ENCODE measurements at regions not wholly inside any gene's neighbourhood (a gene's known extent, or its start where the extent isn't known, plus 50 kb on each side); places are given as distances from the start of the nearest gene placed in this dataset.
A peak's percentile ranks its signal among the peaks of the same experiment; 100 is the strongest.

DNA sequence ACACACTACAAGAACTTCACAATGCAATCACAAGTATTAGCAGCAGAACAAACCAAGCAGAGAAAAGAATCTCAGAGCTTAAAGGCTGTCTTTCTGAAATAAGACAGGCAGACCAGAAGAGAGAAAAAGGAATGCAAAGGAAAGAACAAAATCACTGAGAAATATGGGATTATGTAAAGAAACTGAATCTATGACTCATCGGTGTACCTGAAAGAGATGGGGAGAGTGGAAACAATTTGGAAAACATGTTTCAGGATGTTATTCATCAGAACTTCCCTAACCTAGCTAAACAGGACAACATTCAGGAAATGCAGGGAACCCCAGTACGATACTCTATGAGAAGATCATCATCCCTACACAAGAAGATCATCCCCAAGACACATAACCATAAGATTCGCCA lies 499.0 kb upstream of the CHAC2 start:
- CTCF ChIA-PET = interaction anchor here (0.5 to 0.7 kb wide), 2 partner anchors 23 to 195 kb away, joined by 3 read pairs; no protein-coding TSS in a partner anchor
- TF ChIP-seq, protein P1, sequence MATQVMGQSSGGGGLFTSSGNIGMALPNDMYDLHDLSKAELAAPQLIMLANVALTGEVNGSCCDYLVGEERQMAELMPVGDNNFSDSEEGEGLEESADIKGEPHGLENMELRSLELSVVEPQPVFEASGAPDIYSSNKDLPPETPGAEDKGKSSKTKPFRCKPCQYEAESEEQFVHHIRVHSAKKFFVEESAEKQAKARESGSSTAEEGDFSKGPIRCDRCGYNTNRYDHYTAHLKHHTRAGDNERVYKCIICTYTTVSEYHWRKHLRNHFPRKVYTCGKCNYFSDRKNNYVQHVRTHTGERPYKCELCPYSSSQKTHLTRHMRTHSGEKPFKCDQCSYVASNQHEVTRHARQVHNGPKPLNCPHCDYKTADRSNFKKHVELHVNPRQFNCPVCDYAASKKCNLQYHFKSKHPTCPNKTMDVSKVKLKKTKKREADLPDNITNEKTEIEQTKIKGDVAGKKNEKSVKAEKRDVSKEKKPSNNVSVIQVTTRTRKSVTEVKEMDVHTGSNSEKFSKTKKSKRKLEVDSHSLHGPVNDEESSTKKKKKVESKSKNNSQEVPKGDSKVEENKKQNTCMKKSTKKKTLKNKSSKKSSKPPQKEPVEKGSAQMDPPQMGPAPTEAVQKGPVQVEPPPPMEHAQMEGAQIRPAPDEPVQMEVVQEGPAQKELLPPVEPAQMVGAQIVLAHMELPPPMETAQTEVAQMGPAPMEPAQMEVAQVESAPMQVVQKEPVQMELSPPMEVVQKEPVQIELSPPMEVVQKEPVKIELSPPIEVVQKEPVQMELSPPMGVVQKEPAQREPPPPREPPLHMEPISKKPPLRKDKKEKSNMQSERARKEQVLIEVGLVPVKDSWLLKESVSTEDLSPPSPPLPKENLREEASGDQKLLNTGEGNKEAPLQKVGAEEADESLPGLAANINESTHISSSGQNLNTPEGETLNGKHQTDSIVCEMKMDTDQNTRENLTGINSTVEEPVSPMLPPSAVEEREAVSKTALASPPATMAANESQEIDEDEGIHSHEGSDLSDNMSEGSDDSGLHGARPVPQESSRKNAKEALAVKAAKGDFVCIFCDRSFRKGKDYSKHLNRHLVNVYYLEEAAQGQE (IDR thresholded peaks at IDR 0.05) = no peak
- TF ChIP-seq TFCP2L1 (CRISPR knock-in tag; IDR thresholded peaks at IDR 0.05) (no peak), CBX8 (IDR thresholded peaks at IDR 0.05) (no peak), BCL3 (IDR thresholded peaks at IDR 0.05) (no peak), FOSL2 (IDR thresholded peaks at IDR 0.05) (no peak), FOSL2 (CRISPR knock-in tag; IDR thresholded peaks at IDR 0.05) (peak; percentile 53), CEBPB (IDR thresholded peaks at IDR 0.05) (no peak)
- ATAC-seq = no peak
- Histone ChIP-seq H3K4me2 (no peak overlapping the region), H3K4me3 (no peak overlapping the region), H3K27ac (no peak overlapping the region), H3K4me1 (no peaks in the 10 kb centered on the region), H3K9me3 (peaks cover 4% of the 10 kb centered on the region; the same call in 2 of the 3 replicates)
- WGBS (ENCODE audit: missing lambda C conversion rate) = 30% methylated on average over 3 of the region's 3 CpGs
- no peak for FAIRE-seq
- DNase-seq (ENCODE audit: low read depth in 1 of 2, low spot score in 1 of 2) = no peak
- POLR2A ChIA-PET = no interaction called here

DNA sequence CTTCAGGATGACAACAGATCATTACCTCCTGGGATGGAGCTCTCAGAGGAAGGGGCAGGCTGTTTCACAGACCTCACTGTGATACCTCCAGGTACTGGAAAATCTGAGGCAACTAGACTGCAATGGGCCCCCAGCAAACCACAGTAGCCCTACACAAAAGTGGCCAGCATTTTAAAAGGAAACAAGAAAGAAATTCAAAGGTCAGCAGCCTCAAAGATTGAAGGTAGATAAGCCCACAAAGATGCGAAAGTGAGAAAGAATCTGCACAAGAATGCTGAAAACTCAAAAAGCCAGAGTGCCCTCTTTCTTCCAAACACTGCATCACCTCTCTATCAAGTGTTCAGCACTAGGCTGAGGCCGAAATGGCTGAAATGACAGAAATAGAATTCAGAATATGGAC lies 499.5 kb upstream of the CHAC2 start:
- no peak for FAIRE-seq
- CTCF ChIA-PET = interaction anchor here (0.7 kb wide), 1 partner anchor 24 kb away, joined by 3 read pairs; no protein-coding TSS in a partner anchor
- POLR2A ChIA-PET = no interaction called here
- H3K27ac ChIP-seq = no peak overlapping the region
- 17% methylated on average over 2 of the region's 2 CpGs for WGBS (ENCODE audit: missing lambda C conversion rate)
- TF ChIP-seq CHD4 (IDR thresholded peaks at IDR 0.05; ENCODE audit: borderline replicate concordance) (no peak), RAD21 (conservative IDR thresholded peaks at IDR 0.05 in 1 of 2, IDR thresholded peaks at IDR 0.05 in 1 of 2) (0 out of 5 replicates have a peak, but pooled peaks of 1 of the 2 experiments have one; percentile 12)
- ATAC-seq = no peak
- H3K9me3 ChIP-seq = peaks cover 4% of the 10 kb centered on the region; the same call in 2 of the 3 replicates
- no peak for DNase-seq (ENCODE audit: low read depth in 1 of 2, low spot score in 1 of 2)
- no peak overlapping the region for H3K4me3 ChIP-seq
- no peaks in the 10 kb centered on the region for H3K4me1 ChIP-seq
- H3K4me2 ChIP-seq = no peak overlapping the region

GRCh38 chr2:53265544-53266299 lies 501.9 kb upstream of the CHAC2 start:
- Histone ChIP-seq H3K4me1 (no peaks in the 10 kb centered on the region), H3K27ac (no peak overlapping the region), H3K4me2 (no peak overlapping the region), H3K9me3 (no peaks in the 10 kb centered on the region), H3K4me3 (no peak overlapping the region)
- no peak for TF ChIP-seq HOXA7 (CRISPR knock-in tag; IDR thresholded peaks at IDR 0.05)
- no peak for TF ChIP-seq CHD2 (IDR thresholded peaks at IDR 0.05; ENCODE audit: low read length, partially characterized antibody)
- no peak for TF ChIP-seq NR3C1 (IDR thresholded peaks at IDR 0.05)
- TF ChIP-seq ZC3H11A (IDR thresholded peaks at IDR 0.05) = no peak
- no peak for TF ChIP-seq MAZ (IDR thresholded peaks at IDR 0.05; ENCODE audit: borderline replicate concordance, low read depth, low read length)
- TF ChIP-seq, protein P2, sequence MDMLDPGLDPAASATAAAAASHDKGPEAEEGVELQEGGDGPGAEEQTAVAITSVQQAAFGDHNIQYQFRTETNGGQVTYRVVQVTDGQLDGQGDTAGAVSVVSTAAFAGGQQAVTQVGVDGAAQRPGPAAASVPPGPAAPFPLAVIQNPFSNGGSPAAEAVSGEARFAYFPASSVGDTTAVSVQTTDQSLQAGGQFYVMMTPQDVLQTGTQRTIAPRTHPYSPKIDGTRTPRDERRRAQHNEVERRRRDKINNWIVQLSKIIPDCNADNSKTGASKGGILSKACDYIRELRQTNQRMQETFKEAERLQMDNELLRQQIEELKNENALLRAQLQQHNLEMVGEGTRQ (IDR thresholded peaks at IDR 0.05) = no peak
- TF ChIP-seq FOXS1 (CRISPR knock-in tag; IDR thresholded peaks at IDR 0.05) = no peak
- no peak for TF ChIP-seq POLR2AphosphoS2 (conservative IDR thresholded peaks at IDR 0.05; ENCODE audit: low read length)
- TF ChIP-seq MAX (IDR thresholded peaks at IDR 0.05) = no peak
- no peak for ATAC-seq
- FAIRE-seq = no peak
- 24% methylated on average over 3 of the region's 3 CpGs for WGBS (ENCODE audit: missing lambda C conversion rate)
- no peak for DNase-seq (ENCODE audit: low read depth in 1 of 2, low spot score in 1 of 2)
- ChIA-PET POLR2A (no interaction called here), CTCF (interaction anchor here (0.6 to 0.7 kb wide), 3 partner anchors 47 to 349 kb away, joined by 3 to 4 read pairs (median 3); no protein-coding TSS in a partner anchor)

Measured in A549 (cell line).